ENCODE measurements at regions not wholly inside any gene's neighbourhood (a gene's known extent, or its start where the extent isn't known, plus 50 kb on each side); places are given as distances from the start of the nearest gene placed in this dataset.

DNA sequence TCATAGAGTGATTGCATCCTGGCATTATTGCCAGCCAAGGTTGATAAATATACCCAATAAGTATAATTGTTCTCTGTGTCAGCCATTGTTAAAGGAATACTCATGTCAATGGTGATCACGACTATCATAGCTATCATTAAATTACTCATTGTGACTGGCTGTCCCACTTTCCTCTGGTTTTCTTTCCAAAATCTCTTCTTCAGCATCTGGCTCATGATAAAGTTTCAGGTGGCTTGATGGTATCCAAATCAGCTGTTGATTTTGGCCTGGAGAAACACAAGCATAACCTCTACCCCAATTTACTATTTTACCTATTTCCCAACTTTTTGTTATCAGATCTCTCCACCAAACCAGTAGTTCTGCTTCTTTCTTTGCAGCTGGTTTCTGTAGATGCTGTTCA, 67.1 kb upstream of the SPIN2A start:
- TF ChIP-seq, protein P1, sequence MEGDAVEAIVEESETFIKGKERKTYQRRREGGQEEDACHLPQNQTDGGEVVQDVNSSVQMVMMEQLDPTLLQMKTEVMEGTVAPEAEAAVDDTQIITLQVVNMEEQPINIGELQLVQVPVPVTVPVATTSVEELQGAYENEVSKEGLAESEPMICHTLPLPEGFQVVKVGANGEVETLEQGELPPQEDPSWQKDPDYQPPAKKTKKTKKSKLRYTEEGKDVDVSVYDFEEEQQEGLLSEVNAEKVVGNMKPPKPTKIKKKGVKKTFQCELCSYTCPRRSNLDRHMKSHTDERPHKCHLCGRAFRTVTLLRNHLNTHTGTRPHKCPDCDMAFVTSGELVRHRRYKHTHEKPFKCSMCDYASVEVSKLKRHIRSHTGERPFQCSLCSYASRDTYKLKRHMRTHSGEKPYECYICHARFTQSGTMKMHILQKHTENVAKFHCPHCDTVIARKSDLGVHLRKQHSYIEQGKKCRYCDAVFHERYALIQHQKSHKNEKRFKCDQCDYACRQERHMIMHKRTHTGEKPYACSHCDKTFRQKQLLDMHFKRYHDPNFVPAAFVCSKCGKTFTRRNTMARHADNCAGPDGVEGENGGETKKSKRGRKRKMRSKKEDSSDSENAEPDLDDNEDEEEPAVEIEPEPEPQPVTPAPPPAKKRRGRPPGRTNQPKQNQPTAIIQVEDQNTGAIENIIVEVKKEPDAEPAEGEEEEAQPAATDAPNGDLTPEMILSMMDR (IDR thresholded peaks at IDR 0.05; ENCODE audit: borderline replicate concordance, control extremely low read depth, extremely low read depth, insufficient read depth, missing control alignments) = no peak
- DNase-seq (ENCODE audit: low spot score) = no peak
- in situ Hi-C loops (cut with MboI; ENCODE audit: low sequenced_read_pairs, unreplicated experiment) = no loop called here

DNA sequence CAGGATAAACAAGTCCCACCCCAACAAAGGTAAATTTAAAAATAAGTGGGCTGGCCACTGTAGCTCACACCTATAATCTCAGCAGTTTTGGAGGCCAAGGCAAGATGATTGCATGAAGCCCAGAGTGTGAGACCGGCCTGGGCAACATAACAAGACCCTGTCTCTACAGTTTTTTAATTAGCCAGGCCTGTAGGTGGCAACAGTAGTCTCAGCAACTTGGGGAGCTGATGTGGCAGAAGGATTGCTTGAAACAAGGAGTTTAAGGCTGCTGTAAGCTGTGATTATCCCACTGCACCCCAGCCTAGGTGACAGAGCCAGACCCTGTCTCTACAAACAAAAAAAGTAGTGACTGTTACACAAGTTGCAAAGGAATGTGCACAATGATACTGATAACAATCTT, 74.6 kb upstream of the FAAH2 start:
- TF ChIP-seq, protein P1 (IDR thresholded peaks at IDR 0.05; ENCODE audit: borderline replicate concordance, control extremely low read depth, extremely low read depth, insufficient read depth, missing control alignments) = no peak
- DNase-seq (ENCODE audit: low spot score) = no peak
- in situ Hi-C loops (cut with MboI; ENCODE audit: low sequenced_read_pairs, unreplicated experiment) = no loop called here

DNA sequence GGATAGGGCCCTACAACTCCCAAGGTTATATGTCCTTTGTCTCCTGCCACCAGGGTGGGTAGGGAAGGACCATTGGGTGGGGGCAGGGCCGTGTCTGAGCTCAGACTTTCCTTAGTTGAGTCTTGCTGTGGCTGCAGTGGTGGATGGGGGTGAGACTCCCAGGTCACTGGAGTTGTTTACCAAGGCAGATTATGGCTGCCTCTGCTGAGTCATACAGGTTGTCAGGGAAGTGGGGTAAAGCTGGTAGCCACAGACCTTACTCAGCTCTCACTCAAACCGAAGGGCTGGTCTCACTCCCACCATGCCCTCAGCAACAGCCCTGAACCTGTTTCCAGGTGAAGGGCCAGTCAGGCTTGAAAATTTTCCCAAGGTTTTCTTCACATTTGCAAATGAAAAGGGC, 58.8 kb upstream of the FAAH2 start:
- DNase-seq (ENCODE audit: low spot score) = no peak
- TF ChIP-seq, protein P1 (IDR thresholded peaks at IDR 0.05; ENCODE audit: borderline replicate concordance, control extremely low read depth, extremely low read depth, insufficient read depth, missing control alignments) = no peak
- in situ Hi-C loops (cut with MboI; ENCODE audit: low sequenced_read_pairs, unreplicated experiment) = no loop called here

DNA sequence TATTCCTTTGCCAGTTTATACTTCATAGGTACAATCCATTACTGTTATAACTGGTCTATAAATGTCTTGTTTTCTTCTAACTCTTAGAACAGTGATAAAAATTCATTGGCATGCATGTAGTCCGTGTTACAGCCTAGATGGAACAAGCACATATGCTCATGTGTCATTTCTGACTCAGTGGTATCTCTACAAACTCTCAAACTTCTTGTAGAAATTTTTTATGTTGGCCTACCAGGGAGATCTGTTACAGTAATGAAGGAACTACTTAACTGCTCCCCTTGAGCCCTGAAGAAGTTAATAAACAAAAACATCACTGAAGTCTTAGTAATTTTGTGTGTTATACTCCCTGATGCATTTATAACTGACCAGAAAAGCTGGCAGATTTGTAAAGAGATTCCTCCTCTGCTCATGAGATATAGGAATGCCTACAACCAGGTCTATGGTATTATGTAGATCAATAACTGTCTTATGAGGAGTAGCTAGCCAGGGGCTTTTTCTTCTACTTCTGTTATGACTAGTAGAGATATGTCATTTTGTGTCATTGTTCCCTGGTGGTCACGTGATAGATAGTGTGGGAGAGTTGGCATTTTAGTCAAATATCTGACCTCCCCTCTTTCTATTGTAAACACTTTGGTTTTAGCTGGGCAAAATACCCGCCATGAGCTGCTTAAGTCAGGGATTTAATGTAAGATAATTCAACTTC, 53.7 kb upstream of the FAAH2 start:
- TF ChIP-seq, protein P1 (IDR thresholded peaks at IDR 0.05; ENCODE audit: borderline replicate concordance, control extremely low read depth, extremely low read depth, insufficient read depth, missing control alignments) = no peak
- in situ Hi-C loops (cut with MboI; ENCODE audit: low sequenced_read_pairs, unreplicated experiment) = no loop called here
- peak; percentile 3 for DNase-seq (ENCODE audit: low spot score)
